ENCODE measurements at regions not wholly inside any gene's neighbourhood (a gene's known extent, or its start where the extent isn't known, plus 50 kb on each side); places are given as distances from the start of the nearest gene placed in this dataset.

GRCh38 chr5:26282190-26282589 lies 756.2 kb downstream of the CDH9 start:
- H3K27me3 ChIP-seq (ENCODE audit: control insufficient read depth, insufficient read depth, low read length) = no peaks in the 10 kb centered on the region
- no peak for DNase-seq
- H3K9me3 Mint-ChIP-seq = peaks cover 24 to 34% of the 10 kb centered on the region in 2 donors
- no peak overlapping the region for H3K4me3 Mint-ChIP-seq
- no peaks in the 10 kb centered on the region for H3K36me3 ChIP-seq (ENCODE audit: control insufficient read depth, insufficient read depth, low read length)
- H3K27ac ChIP-seq (ENCODE audit: low read length) = no peak overlapping the region
- peaks cover 24% of the 10 kb centered on the region for H3K36me3 Mint-ChIP-seq
- H3K4me1 ChIP-seq (ENCODE audit: control insufficient read depth, insufficient read depth, low read length) = no peaks in the 10 kb centered on the region
- H3K4me3 ChIP-seq (ENCODE audit: low read length) = no peak overlapping the region
- 100% methylated on average over 1 of the region's 1 CpG for WGBS (ENCODE audit: insufficient coverage)
- intact Hi-C loops (cut with micrococcal nuclease) = no loop called here
- TF ChIP-seq, protein P1, sequence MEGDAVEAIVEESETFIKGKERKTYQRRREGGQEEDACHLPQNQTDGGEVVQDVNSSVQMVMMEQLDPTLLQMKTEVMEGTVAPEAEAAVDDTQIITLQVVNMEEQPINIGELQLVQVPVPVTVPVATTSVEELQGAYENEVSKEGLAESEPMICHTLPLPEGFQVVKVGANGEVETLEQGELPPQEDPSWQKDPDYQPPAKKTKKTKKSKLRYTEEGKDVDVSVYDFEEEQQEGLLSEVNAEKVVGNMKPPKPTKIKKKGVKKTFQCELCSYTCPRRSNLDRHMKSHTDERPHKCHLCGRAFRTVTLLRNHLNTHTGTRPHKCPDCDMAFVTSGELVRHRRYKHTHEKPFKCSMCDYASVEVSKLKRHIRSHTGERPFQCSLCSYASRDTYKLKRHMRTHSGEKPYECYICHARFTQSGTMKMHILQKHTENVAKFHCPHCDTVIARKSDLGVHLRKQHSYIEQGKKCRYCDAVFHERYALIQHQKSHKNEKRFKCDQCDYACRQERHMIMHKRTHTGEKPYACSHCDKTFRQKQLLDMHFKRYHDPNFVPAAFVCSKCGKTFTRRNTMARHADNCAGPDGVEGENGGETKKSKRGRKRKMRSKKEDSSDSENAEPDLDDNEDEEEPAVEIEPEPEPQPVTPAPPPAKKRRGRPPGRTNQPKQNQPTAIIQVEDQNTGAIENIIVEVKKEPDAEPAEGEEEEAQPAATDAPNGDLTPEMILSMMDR (IDR thresholded peaks at IDR 0.05) = no peak
- ATAC-seq = no peak
- no peaks in the 10 kb centered on the region for H3K27me3 Mint-ChIP-seq (ENCODE audit: low read depth in 2 of 2)
- H3K27ac Mint-ChIP-seq = no peak overlapping the region
- no peaks in the 10 kb centered on the region for H3K4me1 Mint-ChIP-seq
- H3K9me3 ChIP-seq (ENCODE audit: control insufficient read depth, insufficient read depth, low read length) = peaks cover 11% of the 10 kb centered on the region

DNA sequence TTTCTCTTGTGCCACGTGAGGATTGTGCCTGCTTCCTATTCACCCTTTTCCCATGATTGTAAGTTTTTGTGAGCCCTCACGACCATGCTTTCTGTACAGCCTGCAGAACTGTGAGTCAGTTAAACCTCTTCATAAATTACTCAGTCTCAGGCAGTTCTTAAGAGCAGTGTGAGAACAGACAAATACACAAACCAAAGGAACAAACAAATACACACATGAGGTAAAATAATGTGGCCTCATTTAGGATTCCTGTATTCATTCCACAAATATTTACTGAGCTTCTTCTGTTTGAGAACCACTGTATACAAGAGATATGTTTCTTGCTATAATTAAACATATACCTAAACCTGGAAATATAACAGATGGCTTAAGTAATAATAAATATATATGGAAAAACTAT lies 760.3 kb downstream of the CDH9 start:
- H3K9me3 Mint-ChIP-seq = peaks cover 17 to 27% of the 10 kb centered on the region in 2 donors
- Histone ChIP-seq H3K4me1 (ENCODE audit: control insufficient read depth, insufficient read depth, low read length) (no peaks in the 10 kb centered on the region), H3K9me3 (ENCODE audit: control insufficient read depth, insufficient read depth, low read length) (peaks cover 7% of the 10 kb centered on the region), H3K4me3 (ENCODE audit: low read length) (no peak overlapping the region), H3K27ac (ENCODE audit: low read length) (no peak overlapping the region), H3K36me3 (ENCODE audit: control insufficient read depth, insufficient read depth, low read length) (no peaks in the 10 kb centered on the region), H3K27me3 (ENCODE audit: control insufficient read depth, insufficient read depth, low read length) (no peaks in the 10 kb centered on the region)
- DNase-seq (no peak), ATAC-seq (no peak)
- H3K36me3 Mint-ChIP-seq = peaks cover 5% of the 10 kb centered on the region
- TF ChIP-seq, protein P1 (IDR thresholded peaks at IDR 0.05) = no peak
- no peak overlapping the region for H3K27ac Mint-ChIP-seq
- H3K27me3 Mint-ChIP-seq (ENCODE audit: low read depth in 2 of 2) = no peaks in the 10 kb centered on the region
- intact Hi-C loops (cut with micrococcal nuclease) = no loop called here
- H3K4me1 Mint-ChIP-seq = no peaks in the 10 kb centered on the region
- 52% methylated on average over 2 of the region's 2 CpGs for WGBS (ENCODE audit: insufficient coverage)
- H3K4me3 Mint-ChIP-seq = no peak overlapping the region

DNA sequence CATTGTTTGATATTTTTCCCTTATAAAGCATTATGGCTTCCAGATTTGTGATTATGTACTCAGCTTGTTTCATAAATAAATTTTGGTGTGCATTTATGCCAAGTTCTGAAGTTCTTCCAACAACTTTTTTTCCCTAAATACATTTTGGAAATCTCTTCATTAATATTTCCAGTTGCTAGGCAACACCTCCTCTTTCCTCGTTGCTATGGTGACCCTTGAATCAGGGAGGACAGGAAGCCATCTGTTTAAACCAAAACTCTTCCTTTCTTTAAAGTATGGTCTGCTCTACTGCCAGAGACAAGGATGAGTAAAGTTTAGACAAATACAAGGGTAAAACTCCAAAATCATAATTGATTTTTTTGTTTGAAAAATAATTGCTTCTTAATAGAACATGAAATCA lies 779.3 kb downstream of the CDH9 start:
- no peak for ATAC-seq
- H3K36me3 Mint-ChIP-seq = peaks cover 18% of the 10 kb centered on the region

GRCh38 chr5:26245321-26245720 lies 793.1 kb downstream of the CDH9 start:
- intact Hi-C loops (cut with micrococcal nuclease) = no loop called here

More for the DNA sequence above, 779.3 kb downstream of the CDH9 start:
- WGBS (ENCODE audit: insufficient coverage) = 80% methylated on average over 1 of the region's 1 CpG
- no peak overlapping the region for H3K27ac Mint-ChIP-seq
- Histone ChIP-seq H3K4me1 (ENCODE audit: control insufficient read depth, insufficient read depth, low read length) (no peaks in the 10 kb centered on the region), H3K9me3 (ENCODE audit: control insufficient read depth, insufficient read depth, low read length) (no peaks in the 10 kb centered on the region), H3K27me3 (ENCODE audit: control insufficient read depth, insufficient read depth, low read length) (no peaks in the 10 kb centered on the region), H3K36me3 (ENCODE audit: control insufficient read depth, insufficient read depth, low read length) (no peaks in the 10 kb centered on the region), H3K27ac (ENCODE audit: low read length) (no peak overlapping the region), H3K4me3 (ENCODE audit: low read length) (no peak overlapping the region)
- no peak for DNase-seq
- TF ChIP-seq, protein P1 (IDR thresholded peaks at IDR 0.05) = no peak
- no peaks in the 10 kb centered on the region for H3K27me3 Mint-ChIP-seq (ENCODE audit: low read depth in 2 of 2)
- peaks cover 11 to 21% of the 10 kb centered on the region in 2 donors for H3K9me3 Mint-ChIP-seq
- H3K4me3 Mint-ChIP-seq = no peak overlapping the region
- H3K4me1 Mint-ChIP-seq = no peaks in the 10 kb centered on the region
- intact Hi-C loops (cut with micrococcal nuclease) = no loop called here

More at GRCh38 chr5:26245321-26245720, 793.1 kb downstream of the CDH9 start:
- H3K4me3 ChIP-seq (ENCODE audit: low read length) = no peak overlapping the region
- H3K4me1 ChIP-seq (ENCODE audit: control insufficient read depth, insufficient read depth, low read length) = no peaks in the 10 kb centered on the region
- Mint-ChIP-seq H3K4me3 (no peak overlapping the region), H3K4me1 (no peaks in the 10 kb centered on the region), H3K27ac (no peak overlapping the region), H3K27me3 (ENCODE audit: low read depth in 2 of 2) (no peaks in the 10 kb centered on the region), H3K9me3 (peaks cover 12 to 13% of the 10 kb centered on the region in 2 donors), H3K36me3 (peaks cover 16% of the 10 kb centered on the region)
- DNase-seq (no peak), ATAC-seq (no peak)
- H3K36me3 ChIP-seq (ENCODE audit: control insufficient read depth, insufficient read depth, low read length) = no peaks in the 10 kb centered on the region
- TF ChIP-seq, protein P1 (IDR thresholded peaks at IDR 0.05) = no peak
- H3K9me3 ChIP-seq (ENCODE audit: control insufficient read depth, insufficient read depth, low read length) = peaks cover 3% of the 10 kb centered on the region
- no peaks in the 10 kb centered on the region for H3K27me3 ChIP-seq (ENCODE audit: control insufficient read depth, insufficient read depth, low read length)
- H3K27ac ChIP-seq (ENCODE audit: low read length) = no peak overlapping the region
- WGBS (ENCODE audit: insufficient coverage) = 86% methylated on average over 5 of the region's 5 CpGs
